LNCAP (cell line): ENCODE measurements at regions not wholly inside any gene's neighbourhood (a gene's known extent, or its start where the extent isn't known, plus 50 kb on each side); places are given as distances from the start of the nearest gene placed in this dataset.

Source experiments
- TF ChIP-seq, protein P1 (sequence below): fragments of 450-650 bp; IDR thresholded peaks from 2 replicates; pipeline ENCODE4 v1.5.1; 2017; ENCODE audit warnings: mild to moderate bottlenecking

DNA sequence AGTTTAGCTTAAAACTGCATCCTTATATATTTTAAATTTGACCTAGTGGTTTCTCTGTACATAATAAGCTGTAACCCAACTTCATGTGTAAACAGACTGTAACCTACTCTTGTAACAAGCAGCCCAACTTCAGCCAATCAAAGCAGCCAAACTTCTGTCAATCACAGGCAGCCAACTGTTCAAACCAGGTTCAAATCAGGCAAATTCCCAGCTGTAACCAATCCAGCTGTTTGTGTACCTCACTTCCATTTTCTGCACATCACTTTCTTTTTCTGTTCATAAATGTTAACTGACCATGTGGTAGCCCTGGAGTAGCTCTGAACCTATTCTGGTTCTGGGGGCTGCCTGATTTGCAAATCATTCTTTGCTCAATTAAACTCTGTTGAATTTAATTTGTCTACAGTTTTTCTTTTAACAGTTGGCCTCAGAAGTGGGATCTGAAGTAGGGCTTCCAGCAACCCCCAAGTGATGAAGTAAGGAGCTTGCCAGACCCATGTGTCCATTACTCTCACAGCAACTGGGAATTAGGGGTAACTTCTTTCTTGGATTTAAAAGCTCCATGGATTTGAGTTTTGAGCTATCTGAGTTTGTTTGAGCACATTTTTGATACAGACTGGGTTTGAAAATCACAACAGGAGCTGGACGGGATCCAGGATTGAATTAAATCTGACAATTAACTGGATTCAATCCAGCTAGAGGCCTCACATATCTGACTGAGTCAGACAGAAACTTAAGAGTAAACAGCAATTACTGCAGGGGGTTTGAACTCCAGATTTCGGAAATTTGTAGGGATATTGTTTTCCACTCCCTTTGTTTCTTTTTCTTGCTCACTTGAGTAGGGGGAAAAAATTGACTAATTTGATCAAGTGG lies 1569.7 kb upstream of the SLC39A10 start:
- TF ChIP-seq, protein P1, sequence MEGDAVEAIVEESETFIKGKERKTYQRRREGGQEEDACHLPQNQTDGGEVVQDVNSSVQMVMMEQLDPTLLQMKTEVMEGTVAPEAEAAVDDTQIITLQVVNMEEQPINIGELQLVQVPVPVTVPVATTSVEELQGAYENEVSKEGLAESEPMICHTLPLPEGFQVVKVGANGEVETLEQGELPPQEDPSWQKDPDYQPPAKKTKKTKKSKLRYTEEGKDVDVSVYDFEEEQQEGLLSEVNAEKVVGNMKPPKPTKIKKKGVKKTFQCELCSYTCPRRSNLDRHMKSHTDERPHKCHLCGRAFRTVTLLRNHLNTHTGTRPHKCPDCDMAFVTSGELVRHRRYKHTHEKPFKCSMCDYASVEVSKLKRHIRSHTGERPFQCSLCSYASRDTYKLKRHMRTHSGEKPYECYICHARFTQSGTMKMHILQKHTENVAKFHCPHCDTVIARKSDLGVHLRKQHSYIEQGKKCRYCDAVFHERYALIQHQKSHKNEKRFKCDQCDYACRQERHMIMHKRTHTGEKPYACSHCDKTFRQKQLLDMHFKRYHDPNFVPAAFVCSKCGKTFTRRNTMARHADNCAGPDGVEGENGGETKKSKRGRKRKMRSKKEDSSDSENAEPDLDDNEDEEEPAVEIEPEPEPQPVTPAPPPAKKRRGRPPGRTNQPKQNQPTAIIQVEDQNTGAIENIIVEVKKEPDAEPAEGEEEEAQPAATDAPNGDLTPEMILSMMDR: no peak

DNA sequence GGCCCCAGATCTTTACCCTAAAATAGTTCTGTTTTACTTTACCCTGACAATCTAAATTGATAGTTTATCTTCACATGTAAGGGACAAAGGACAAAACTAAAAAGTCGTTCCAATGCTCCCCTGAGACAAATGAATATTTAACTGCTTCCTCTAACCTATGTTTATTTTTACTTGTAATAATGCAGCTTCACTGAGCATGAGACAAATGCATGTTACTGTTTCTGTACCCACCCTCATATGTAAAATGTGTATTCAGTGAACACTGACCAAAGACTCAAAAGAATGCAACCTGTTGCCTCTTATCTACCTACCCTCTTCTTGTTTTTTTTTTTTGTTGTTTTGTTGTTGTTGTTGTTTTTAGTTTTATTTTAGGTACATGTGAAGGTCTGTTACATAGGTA lies 1570.9 kb upstream of the SLC39A10 start:
- TF ChIP-seq, protein P1: no peak

DNA sequence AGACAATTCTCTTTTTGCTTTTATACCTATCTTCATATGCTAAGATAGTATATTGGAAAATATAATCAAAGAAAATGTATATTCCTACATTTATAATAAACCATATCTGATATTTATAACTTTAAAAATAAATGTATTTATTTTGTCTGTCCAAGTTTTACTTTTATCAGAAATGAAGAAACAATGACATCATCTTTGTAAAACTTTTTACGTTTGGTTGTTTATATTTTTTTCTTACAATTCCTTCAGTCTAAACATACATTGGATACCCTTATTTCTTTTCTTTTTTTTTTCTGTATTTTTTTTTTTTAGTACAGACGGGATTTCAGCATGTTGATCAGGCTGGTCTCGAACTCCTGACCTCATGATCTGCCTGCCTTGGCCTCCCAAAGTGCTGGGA lies 1577.0 kb upstream of the SLC39A10 start:
- TF ChIP-seq, protein P1: no peak

DNA sequence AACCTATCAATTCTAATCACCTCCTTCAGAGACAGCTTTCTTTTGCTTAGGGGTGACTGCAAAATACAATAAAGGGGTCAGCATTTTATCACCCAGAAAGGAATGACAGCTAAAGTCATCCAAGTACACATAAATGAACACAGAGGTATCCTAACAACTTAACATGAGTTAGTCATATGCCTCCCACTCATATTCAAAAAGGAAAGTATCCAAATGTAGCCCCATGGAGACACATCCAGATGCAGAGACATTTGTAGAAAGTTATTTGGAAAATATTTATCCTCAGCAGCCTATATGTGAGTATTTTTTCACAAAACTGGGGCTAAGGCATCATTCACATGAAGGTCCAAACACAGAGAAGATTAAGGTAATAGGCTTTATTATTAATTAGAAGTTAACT lies 1579.7 kb upstream of the SLC39A10 start:
- TF ChIP-seq, protein P1: no peak

DNA sequence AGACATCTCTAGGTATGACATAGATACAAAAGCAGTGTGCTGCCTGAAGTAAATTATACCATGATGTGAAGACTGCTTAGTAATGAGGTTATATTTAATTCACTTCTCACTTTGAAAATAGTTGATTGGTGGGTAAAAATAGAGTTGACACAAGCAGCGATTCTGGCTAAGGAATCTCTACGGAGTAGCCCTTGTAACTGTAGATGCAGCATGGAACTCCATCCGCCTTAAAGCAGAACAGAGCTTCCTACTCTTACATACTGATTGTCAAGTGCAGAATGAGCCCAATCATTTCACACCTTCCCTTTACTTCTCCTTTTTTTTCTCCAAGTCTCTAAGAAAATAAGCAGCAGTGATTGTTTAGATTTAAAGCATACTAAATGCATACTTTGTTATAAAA lies 1594.6 kb upstream of the SLC39A10 start:
- TF ChIP-seq, protein P1: no peak

DNA sequence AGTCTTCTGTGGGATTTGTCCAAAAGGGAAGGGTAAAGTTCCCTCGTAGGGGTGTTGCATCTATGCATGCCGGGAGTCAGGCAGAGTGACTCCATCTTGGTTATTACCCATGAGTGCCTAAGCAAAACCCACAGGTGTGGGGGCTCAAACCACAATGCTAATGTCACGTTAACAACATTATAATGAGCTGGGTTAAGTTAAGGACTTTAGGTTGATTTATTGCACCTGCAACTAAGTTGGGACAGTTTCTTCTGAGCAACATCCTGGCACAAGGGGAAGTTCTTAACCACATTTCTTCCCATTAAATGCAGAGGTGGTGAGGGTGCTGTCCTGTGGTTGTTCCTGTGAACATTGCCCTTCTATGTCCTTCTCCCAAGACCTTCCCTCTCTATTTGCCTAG lies 1596.8 kb upstream of the SLC39A10 start:
- TF ChIP-seq, protein P1: no peak

DNA sequence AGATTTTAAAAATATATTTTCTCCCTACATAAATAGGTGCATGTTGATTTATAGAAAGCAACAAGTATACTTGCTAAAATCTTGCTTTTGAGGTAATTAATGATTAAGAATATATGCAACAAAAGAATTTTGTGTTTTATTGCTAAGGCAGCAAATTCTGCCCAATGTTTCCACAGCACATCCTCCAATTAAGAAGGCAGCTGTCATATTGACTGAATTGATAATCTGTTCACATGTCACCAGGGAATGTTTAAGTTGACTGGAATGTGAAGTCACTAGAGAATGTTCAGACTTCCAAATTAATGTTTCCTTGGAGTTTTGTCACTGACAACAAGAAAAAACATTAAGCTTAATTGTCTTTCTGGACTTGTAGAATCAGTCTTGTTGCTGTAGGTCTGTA lies 1602.7 kb upstream of the SLC39A10 start:
- TF ChIP-seq, protein P1: no peak
